ENCODE measurements at regions not wholly inside any gene's neighbourhood (a gene's known extent, or its start where the extent isn't known, plus 50 kb on each side); places are given as distances from the start of the nearest gene placed in this dataset.

GRCh38 chr5:174159327-174160114 lies 114.0 kb downstream of the NSG2 start:
- peaks cover 11% of the 10 kb centered on the region for H3K27me3 ChIP-seq (ENCODE audit: control insufficient read depth, insufficient read depth, low read length)
- DNase-seq (ENCODE audit: low read depth, low spot score) = no peak
- H3K4me3 ChIP-seq (ENCODE audit: low read depth in 2 of 2, low read length in 2 of 2) = no peak overlapping the region
- no peak for ATAC-seq
- H3K27ac ChIP-seq (ENCODE audit: low read length) = no peak overlapping the region
- POLR2A ChIA-PET = no interaction called here
- H3K4me1 ChIP-seq (ENCODE audit: control insufficient read depth, insufficient read depth, low read length) = no peaks in the 10 kb centered on the region
- BruUV-seq (replicated peaks) = no TSS peak
- intact Hi-C loops (cut with micrococcal nuclease; ENCODE audit: unreplicated experiment) (no loop called here), in situ Hi-C loops (cut with HindIII; ENCODE audit: low pct_unique_long_range_greater_than_20kb, low sequenced_read_pairs) (no loop called here)
- peaks cover 6% of the 10 kb centered on the region; the same call in 1 of the 2 replicates for H3K9me3 ChIP-seq (ENCODE audit: control insufficient read depth, insufficient read depth, low read depth, low read length)
- CTCF ChIA-PET = no interaction called here
- TF ChIP-seq TCF7L2 (IDR thresholded peaks at IDR 0.05; ENCODE audit: low read depth, low read length) = no peak
- no peak for TF ChIP-seq SIN3A (IDR thresholded peaks at IDR 0.05; ENCODE audit: borderline replicate concordance, insufficient read depth, low read depth, low read length)
- no peak for TF ChIP-seq POLR2AphosphoS5 (IDR thresholded peaks at IDR 0.05; ENCODE audit: low read depth, low read length)
- TF ChIP-seq CTCF (IDR thresholded peaks at IDR 0.05) = no peak
- no peak for TF ChIP-seq REST (IDR thresholded peaks at IDR 0.05; ENCODE audit: insufficient read depth in 1 of 2, low read depth in 2 of 2, low read length in 1 of 2)
- no peaks in the 10 kb centered on the region for H3K36me3 ChIP-seq (ENCODE audit: control insufficient read depth, insufficient read depth, low read length)

GRCh38 chr5:174165406-174165805 lies 119.9 kb downstream of the NSG2 start:
- BruUV-seq (replicated peaks) = no TSS peak
- TF ChIP-seq SIN3A (IDR thresholded peaks at IDR 0.05; ENCODE audit: borderline replicate concordance, insufficient read depth, low read depth, low read length) = no peak
- no peak for TF ChIP-seq POLR2AphosphoS5 (IDR thresholded peaks at IDR 0.05; ENCODE audit: low read depth, low read length)
- no peak for TF ChIP-seq CTCF (IDR thresholded peaks at IDR 0.05)
- TF ChIP-seq TCF7L2 (IDR thresholded peaks at IDR 0.05; ENCODE audit: low read depth, low read length) = no peak
- TF ChIP-seq REST (IDR thresholded peaks at IDR 0.05; ENCODE audit: insufficient read depth in 1 of 2, low read depth in 2 of 2, low read length in 1 of 2) = no peak
- Histone ChIP-seq H3K4me1 (ENCODE audit: control insufficient read depth, insufficient read depth, low read length) (no peaks in the 10 kb centered on the region), H3K36me3 (ENCODE audit: control insufficient read depth, insufficient read depth, low read length) (no peaks in the 10 kb centered on the region), H3K9me3 (ENCODE audit: control insufficient read depth, insufficient read depth, low read depth, low read length) (peaks cover 3% of the 10 kb centered on the region; the same call in 1 of the 2 replicates), H3K4me3 (ENCODE audit: low read depth in 2 of 2, low read length in 2 of 2) (no peak overlapping the region), H3K27me3 (ENCODE audit: control insufficient read depth, insufficient read depth, low read length) (peaks cover 3% of the 10 kb centered on the region; the same call in 1 of the 2 replicates), H3K27ac (ENCODE audit: low read length) (no peak overlapping the region)
- ChIA-PET CTCF (no interaction called here), POLR2A (no interaction called here)
- DNase-seq (ENCODE audit: low read depth, low spot score) (no peak), ATAC-seq (no peak)
- in situ Hi-C loops (cut with HindIII; ENCODE audit: low pct_unique_long_range_greater_than_20kb, low sequenced_read_pairs) = no loop called here
- intact Hi-C loops (cut with micrococcal nuclease; ENCODE audit: unreplicated experiment) = no loop called here

Measured in Panc1 (cell line).